ENCODE measurements at regions not wholly inside any gene's neighbourhood (a gene's known extent, or its start where the extent isn't known, plus 50 kb on each side); places are given as distances from the start of the nearest gene placed in this dataset.
"Not testable (repeated sequence)": the region's sequence is repeated elsewhere in the genome, so short reads cannot be mapped to it uniquely, and the experiment has no call there.

DNA sequence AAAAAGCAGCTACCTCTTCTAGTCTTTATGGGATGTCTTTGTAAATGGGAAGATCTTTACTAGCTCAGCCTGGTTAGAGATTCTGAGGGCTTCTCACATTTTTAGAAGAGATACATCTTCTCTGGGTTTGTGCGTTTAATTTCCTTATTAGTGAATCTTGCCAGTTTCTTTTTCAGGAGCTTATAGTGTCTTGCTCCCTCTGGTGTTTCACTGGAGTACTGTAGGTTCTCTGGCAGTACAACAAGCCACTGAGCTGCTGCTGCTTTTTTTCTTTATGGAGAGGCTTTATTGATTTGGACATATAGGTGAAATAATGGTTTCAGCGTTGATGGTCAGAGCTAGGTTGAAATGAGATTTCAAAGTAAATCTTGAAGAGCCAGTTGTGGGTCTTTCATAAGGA is 82.9 kb downstream of the LAS1L start:
- DNase-seq = peak; percentile 8

DNA sequence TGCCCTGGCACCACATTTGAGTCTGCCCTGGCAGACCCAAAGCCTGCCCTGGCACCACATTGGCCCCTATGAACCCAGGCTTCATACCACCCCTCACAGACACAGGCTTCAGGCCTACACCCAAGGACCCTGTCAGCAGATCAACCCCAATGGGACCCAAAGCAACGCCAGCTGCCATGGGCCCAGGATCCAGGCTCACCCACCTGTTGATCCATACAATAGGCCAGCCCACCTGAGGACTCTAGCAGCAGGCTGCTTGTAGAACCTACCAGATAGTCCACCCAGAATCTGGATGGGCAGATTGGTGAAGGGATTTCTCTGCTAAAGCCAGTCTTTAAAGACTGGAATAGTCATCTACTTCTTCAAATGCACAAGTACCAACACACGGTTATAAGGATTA is 114.4 kb downstream of the LAS1L start:
- no peak for DNase-seq

DNA sequence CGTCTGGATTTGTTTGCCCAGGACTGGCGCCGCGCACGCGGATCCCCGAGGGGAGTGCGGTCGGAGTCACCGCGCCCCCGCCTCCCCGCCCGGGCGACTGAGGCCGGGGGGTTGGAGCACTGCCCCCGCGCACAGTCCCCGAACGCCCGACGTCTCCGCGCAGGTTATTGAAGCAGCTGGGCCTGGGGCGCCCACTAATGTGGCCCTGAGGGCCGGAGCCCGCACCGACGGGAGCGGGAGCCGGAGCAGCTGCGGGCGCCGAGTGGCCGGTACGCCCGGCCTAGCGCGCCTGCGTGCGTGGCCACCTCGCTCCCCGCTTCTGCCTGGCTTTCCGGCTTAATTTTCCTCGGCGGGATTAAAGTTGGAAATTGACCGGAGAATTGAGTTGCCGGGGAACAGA is 126.9 kb downstream of the LAS1L start:
- not testable (repeated sequence) for DNase-seq

DNA sequence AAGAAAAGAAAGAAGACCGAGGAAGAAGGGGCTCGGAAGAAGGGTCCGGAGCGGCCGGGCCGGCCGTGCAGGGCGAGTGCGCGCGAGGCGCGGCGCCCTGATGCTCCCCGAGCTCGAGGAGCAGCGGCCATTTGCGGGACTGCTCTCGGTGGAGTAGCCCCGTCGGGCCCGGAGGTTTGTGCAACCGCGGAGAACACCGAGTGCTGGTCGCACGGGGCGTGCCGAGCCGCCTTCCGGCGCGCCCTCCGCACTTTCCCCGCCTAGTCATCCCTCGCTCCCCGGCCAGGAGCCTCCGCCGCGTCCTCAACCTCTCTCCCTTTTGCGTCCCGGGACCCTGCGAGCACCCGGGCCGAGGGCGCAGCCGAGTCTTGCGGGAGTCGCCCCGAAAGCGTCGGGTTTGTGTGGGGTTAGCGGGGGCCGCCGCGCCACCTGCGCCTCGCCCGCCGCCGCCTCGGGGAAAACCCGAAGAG is 127.4 kb downstream of the LAS1L start:
- no peak for DNase-seq

DNA sequence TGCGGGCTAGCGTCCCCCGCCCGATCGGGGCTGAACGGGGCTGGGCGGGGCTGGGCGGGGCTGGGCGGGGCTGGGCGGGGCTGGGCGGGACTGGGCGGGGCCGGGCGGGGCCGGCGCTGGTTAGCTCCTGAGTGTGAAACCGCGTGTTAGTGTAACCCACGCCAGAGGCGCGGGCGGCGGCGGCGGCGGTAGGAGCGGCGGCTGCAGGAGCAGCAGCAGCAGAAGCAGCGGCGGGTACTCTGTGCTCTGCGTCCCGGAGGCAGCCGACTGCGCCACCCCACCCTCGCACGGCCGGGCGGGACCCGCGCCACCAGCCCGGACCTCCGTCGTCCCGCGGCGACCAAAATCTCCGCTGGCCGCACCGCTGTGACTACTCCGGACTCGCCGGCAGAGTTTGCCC is 128.1 kb downstream of the LAS1L start:
- DNase-seq = no peak

DNA sequence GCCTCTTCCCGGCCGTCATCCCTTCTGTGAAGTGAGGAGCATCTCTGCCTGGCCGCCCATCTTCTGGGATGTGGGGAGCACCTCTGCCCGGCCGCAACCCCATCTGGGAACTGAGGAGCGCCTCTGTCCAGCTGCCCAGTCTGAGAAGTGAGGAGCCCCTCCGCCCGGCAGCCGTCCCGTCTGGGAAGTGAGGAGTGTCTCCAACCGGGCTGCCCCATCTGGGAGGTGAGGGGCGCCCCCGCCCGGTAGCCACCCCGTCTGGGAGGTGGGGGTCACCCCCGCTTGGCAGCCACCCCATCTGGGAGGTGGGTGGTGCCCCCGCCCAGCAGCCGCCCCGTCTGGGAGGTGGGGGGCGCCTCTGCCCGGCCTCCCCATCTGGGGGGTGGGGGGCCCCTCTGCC is 142.3 kb downstream of the LAS1L start:
- DNase-seq = no peak

DNA sequence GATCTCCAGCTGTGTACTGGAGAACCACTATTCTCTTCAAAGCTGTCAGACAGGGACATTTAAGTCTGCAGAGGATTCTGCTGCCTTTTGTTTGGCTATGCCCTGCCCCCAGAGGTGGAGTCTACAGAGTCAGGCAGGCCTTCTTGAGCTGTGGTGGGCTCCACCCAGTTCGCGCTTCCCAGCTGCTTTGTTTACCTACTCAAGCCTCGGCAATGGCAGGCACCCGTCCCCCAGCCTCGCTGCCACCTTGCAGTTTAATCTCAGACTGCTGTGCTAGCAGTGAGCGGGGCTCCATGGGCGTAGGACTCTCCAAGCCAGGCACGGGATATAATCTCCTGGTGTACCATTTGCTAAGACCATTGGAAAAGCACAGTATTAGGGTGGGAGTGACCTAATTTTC is 145.5 kb downstream of the LAS1L start:
- not testable (repeated sequence) for DNase-seq
